ENCODE measurements at regions not wholly inside any gene's neighbourhood (a gene's known extent, or its start where the extent isn't known, plus 50 kb on each side); places are given as distances from the start of the nearest gene placed in this dataset.

GRCh38 chr4:54359919-54360650 lies 131.0 kb downstream of the PDGFRA start:
- Histone ChIP-seq H3K27me3 (ENCODE audit: control insufficient read depth in 4 of 4, insufficient read depth in 4 of 4, low read length in 3 of 4) (peaks cover 0 to 3% (median 0%) of the 10 kb centered on the region in 4 donors), H3K4me1 (ENCODE audit: control insufficient read depth in 4 of 4, insufficient read depth in 4 of 4, low read length in 3 of 4) (no peaks in the 10 kb centered on the region), H3K9ac (ENCODE audit: low read depth in 1 of 2, low read length in 2 of 2) (no peak overlapping the region), H3K27ac (ENCODE audit: low read depth in 1 of 2, low read length in 2 of 2) (no peak overlapping the region), H3K36me3 (ENCODE audit: control insufficient read depth in 4 of 4, insufficient read depth in 3 of 4, low read depth in 1 of 4, low read length in 3 of 4) (no peaks in the 10 kb centered on the region), H3K4me3 (ENCODE audit: low read depth in 1 of 3, low read length in 3 of 3) (no peak overlapping the region), H3K9me3 (ENCODE audit: control insufficient read depth in 4 of 4, low read length in 3 of 4) (peaks cover 0 to 2% (median 0%) of the 10 kb centered on the region in 4 donors)
- 61% methylated on average over 5 of the region's 5 CpGs for WGBS
- DNase-seq (ENCODE audit: low spot score): no peak
- TF ChIP-seq MAX (IDR thresholded peaks at IDR 0.05): no peak
- no peak for TF ChIP-seq EGR1 (IDR thresholded peaks at IDR 0.05; ENCODE audit: low read depth in 2 of 2)
- TF ChIP-seq HNF4G (IDR thresholded peaks at IDR 0.05): no peak

GRCh38 chr4:54363037-54363436 lies 133.9 kb downstream of the PDGFRA start:
- H3K9ac ChIP-seq (ENCODE audit: low read depth in 1 of 2, low read length in 2 of 2): no peak overlapping the region
- no peak overlapping the region for H3K4me3 ChIP-seq (ENCODE audit: low read depth in 1 of 3, low read length in 3 of 3)
- 82% methylated on average over 8 of the region's 8 CpGs for WGBS
- H3K36me3 ChIP-seq (ENCODE audit: control insufficient read depth in 4 of 4, insufficient read depth in 3 of 4, low read depth in 1 of 4, low read length in 3 of 4): no peaks in the 10 kb centered on the region
- no peaks in the 10 kb centered on the region for H3K4me1 ChIP-seq (ENCODE audit: control insufficient read depth in 4 of 4, insufficient read depth in 4 of 4, low read length in 3 of 4)
- peaks cover 0 to 7% (median 0%) of the 10 kb centered on the region in 4 donors for H3K27me3 ChIP-seq (ENCODE audit: control insufficient read depth in 4 of 4, insufficient read depth in 4 of 4, low read length in 3 of 4)
- TF ChIP-seq SP1 (IDR thresholded peaks at IDR 0.05) (no peak), EGR1 (IDR thresholded peaks at IDR 0.05; ENCODE audit: low read depth in 2 of 2) (no peak), FOXA1 (IDR thresholded peaks at IDR 0.05) (no peak), MAX (IDR thresholded peaks at IDR 0.05) (no peak), HNF4G (IDR thresholded peaks at IDR 0.05) (no peak)
- peaks cover 0 to 2% (median 0%) of the 10 kb centered on the region in 4 donors for H3K9me3 ChIP-seq (ENCODE audit: control insufficient read depth in 4 of 4, low read length in 3 of 4)
- no peak overlapping the region for H3K27ac ChIP-seq (ENCODE audit: low read depth in 1 of 2, low read length in 2 of 2)
- DNase-seq (ENCODE audit: low spot score): no peak

GRCh38 chr4:54365691-54366090 lies 136.6 kb downstream of the PDGFRA start:
- no peak for DNase-seq (ENCODE audit: low spot score)
- Histone ChIP-seq H3K27ac (ENCODE audit: low read depth in 1 of 2, low read length in 2 of 2) (no peak overlapping the region), H3K9me3 (ENCODE audit: control insufficient read depth in 4 of 4, low read length in 3 of 4) (no peaks in the 10 kb centered on the region), H3K36me3 (ENCODE audit: control insufficient read depth in 4 of 4, insufficient read depth in 3 of 4, low read depth in 1 of 4, low read length in 3 of 4) (no peaks in the 10 kb centered on the region), H3K27me3 (ENCODE audit: control insufficient read depth in 4 of 4, insufficient read depth in 4 of 4, low read length in 3 of 4) (peaks cover 0 to 7% (median 0%) of the 10 kb centered on the region in 4 donors), H3K4me1 (ENCODE audit: control insufficient read depth in 4 of 4, insufficient read depth in 4 of 4, low read length in 3 of 4) (no peaks in the 10 kb centered on the region), H3K4me3 (ENCODE audit: low read depth in 1 of 3, low read length in 3 of 3) (no peak overlapping the region), H3K9ac (ENCODE audit: low read depth in 1 of 2, low read length in 2 of 2) (no peak overlapping the region)
- no peak for TF ChIP-seq RAD21 (IDR thresholded peaks at IDR 0.05)
- TF ChIP-seq HNF4G (IDR thresholded peaks at IDR 0.05): no peak
- TF ChIP-seq MAX (IDR thresholded peaks at IDR 0.05): no peak
- TF ChIP-seq EGR1 (IDR thresholded peaks at IDR 0.05; ENCODE audit: low read depth in 2 of 2): no peak
- no peak for TF ChIP-seq HNF4A (conservative IDR thresholded peaks at IDR 0.05)
- TF ChIP-seq CTCF (IDR thresholded peaks at IDR 0.05; ENCODE audit: low read depth, low read length, missing input control): no peak
- TF ChIP-seq FOXA1 (IDR thresholded peaks at IDR 0.05): no peak
- TF ChIP-seq REST (IDR thresholded peaks at IDR 0.05): no peak
- TF ChIP-seq GABPA (IDR thresholded peaks at IDR 0.05 in 1 of 2, conservative IDR thresholded peaks at IDR 0.05 in 1 of 2): no peak
- TF ChIP-seq SP1 (IDR thresholded peaks at IDR 0.05): no peak
- TF ChIP-seq NR2F2 (IDR thresholded peaks at IDR 0.05): no peak
- TF ChIP-seq TAF1 (conservative IDR thresholded peaks at IDR 0.05): no peak
- no peak for TF ChIP-seq RXRA (IDR thresholded peaks at IDR 0.05)
- no peak for TF ChIP-seq FOXA2 (IDR thresholded peaks at IDR 0.05)
- TF ChIP-seq ZBTB33 (IDR thresholded peaks at IDR 0.05): no peak
- no peak for TF ChIP-seq ATF3 (IDR thresholded peaks at IDR 0.05)
- 78% methylated on average over 3 of the region's 3 CpGs for WGBS
